ENCODE measurements at regions not wholly inside any gene's neighbourhood (a gene's known extent, or its start where the extent isn't known, plus 50 kb on each side); places are given as distances from the start of the nearest gene placed in this dataset.

- no peaks in the 10 kb centered on the region for H3K4me1 ChIP-seq (ENCODE audit: control insufficient read depth, insufficient read depth, low read length)
- no peaks in the 10 kb centered on the region for H3K27me3 ChIP-seq (ENCODE audit: control insufficient read depth, insufficient read depth, low read length)
- H3K36me3 ChIP-seq (ENCODE audit: control insufficient read depth, insufficient read depth, low read length): no peaks in the 10 kb centered on the region
- no peak overlapping the region for H3K9ac ChIP-seq (ENCODE audit: low read depth, low read length)
- H3K27ac ChIP-seq (ENCODE audit: low read depth, low read length): no peak overlapping the region
- H3K9me3 ChIP-seq (ENCODE audit: control insufficient read depth, insufficient read depth, low read length): peaks cover 3% of the 10 kb centered on the region; the same call in 1 of the 2 replicates
- H3K4me3 ChIP-seq (ENCODE audit: low read depth, low read length): no peak overlapping the region
Observed at GRCh38 chr1:213826891-213827290, 160.9 kb upstream of the PROX1 start.

- Histone ChIP-seq H3K9ac (ENCODE audit: low read depth, low read length) (no peak overlapping the region), H3K4me1 (ENCODE audit: control insufficient read depth, insufficient read depth, low read length) (no peaks in the 10 kb centered on the region), H3K36me3 (ENCODE audit: control insufficient read depth, insufficient read depth, low read length) (no peaks in the 10 kb centered on the region), H3K27me3 (ENCODE audit: control insufficient read depth, insufficient read depth, low read length) (no peaks in the 10 kb centered on the region), H3K4me3 (ENCODE audit: low read depth, low read length) (no peak overlapping the region), H3K27ac (ENCODE audit: low read depth, low read length) (no peak overlapping the region), H3K9me3 (ENCODE audit: control insufficient read depth, insufficient read depth, low read length) (peaks cover 5% of the 10 kb centered on the region; the same call in 1 of the 2 replicates)
Observed at GRCh38 chr1:213828867-213829266, 158.9 kb upstream of the PROX1 start.

- H3K4me3 ChIP-seq (ENCODE audit: low read depth, low read length): no peak overlapping the region
- H3K9me3 ChIP-seq (ENCODE audit: control insufficient read depth, insufficient read depth, low read length): peaks cover 5% of the 10 kb centered on the region; the same call in 1 of the 2 replicates
- no peaks in the 10 kb centered on the region for H3K36me3 ChIP-seq (ENCODE audit: control insufficient read depth, insufficient read depth, low read length)
- H3K27me3 ChIP-seq (ENCODE audit: control insufficient read depth, insufficient read depth, low read length): no peaks in the 10 kb centered on the region
- no peaks in the 10 kb centered on the region for H3K4me1 ChIP-seq (ENCODE audit: control insufficient read depth, insufficient read depth, low read length)
- H3K9ac ChIP-seq (ENCODE audit: low read depth, low read length): no peak overlapping the region
- H3K27ac ChIP-seq (ENCODE audit: low read depth, low read length): no peak overlapping the region
Observed at GRCh38 chr1:213829780-213830179, 158.0 kb upstream of the PROX1 start.

GRCh38 chr1:213830371-213830770 is 157.4 kb upstream of the PROX1 start:
- Histone ChIP-seq H3K27ac (ENCODE audit: low read depth, low read length) (no peak overlapping the region), H3K27me3 (ENCODE audit: control insufficient read depth, insufficient read depth, low read length) (no peaks in the 10 kb centered on the region), H3K9ac (ENCODE audit: low read depth, low read length) (no peak overlapping the region), H3K9me3 (ENCODE audit: control insufficient read depth, insufficient read depth, low read length) (peaks cover 5% of the 10 kb centered on the region; the same call in 1 of the 2 replicates), H3K4me1 (ENCODE audit: control insufficient read depth, insufficient read depth, low read length) (no peaks in the 10 kb centered on the region), H3K36me3 (ENCODE audit: control insufficient read depth, insufficient read depth, low read length) (no peaks in the 10 kb centered on the region), H3K4me3 (ENCODE audit: low read depth, low read length) (no peak overlapping the region)

- Histone ChIP-seq H3K36me3 (ENCODE audit: control insufficient read depth, insufficient read depth, low read length) (no peaks in the 10 kb centered on the region), H3K4me1 (ENCODE audit: control insufficient read depth, insufficient read depth, low read length) (no peaks in the 10 kb centered on the region), H3K27me3 (ENCODE audit: control insufficient read depth, insufficient read depth, low read length) (no peaks in the 10 kb centered on the region), H3K9ac (ENCODE audit: low read depth, low read length) (no peak overlapping the region), H3K9me3 (ENCODE audit: control insufficient read depth, insufficient read depth, low read length) (no peaks in the 10 kb centered on the region), H3K4me3 (ENCODE audit: low read depth, low read length) (no peak overlapping the region), H3K27ac (ENCODE audit: low read depth, low read length) (no peak overlapping the region)
Observed at GRCh38 chr1:213840575-213840974, 147.2 kb upstream of the PROX1 start.

- H3K27me3 ChIP-seq (ENCODE audit: control insufficient read depth, insufficient read depth, low read length): no peaks in the 10 kb centered on the region
- no peak overlapping the region for H3K9ac ChIP-seq (ENCODE audit: low read depth, low read length)
- no peaks in the 10 kb centered on the region for H3K9me3 ChIP-seq (ENCODE audit: control insufficient read depth, insufficient read depth, low read length)
- H3K4me1 ChIP-seq (ENCODE audit: control insufficient read depth, insufficient read depth, low read length): no peaks in the 10 kb centered on the region
- H3K4me3 ChIP-seq (ENCODE audit: low read depth, low read length): no peak overlapping the region
- H3K36me3 ChIP-seq (ENCODE audit: control insufficient read depth, insufficient read depth, low read length): no peaks in the 10 kb centered on the region
- no peak overlapping the region for H3K27ac ChIP-seq (ENCODE audit: low read depth, low read length)
Observed at GRCh38 chr1:213844632-213845031, 143.1 kb upstream of the PROX1 start.

- no peak overlapping the region for H3K9ac ChIP-seq (ENCODE audit: low read depth, low read length)
- H3K4me3 ChIP-seq (ENCODE audit: low read depth, low read length): no peak overlapping the region
- no peak overlapping the region for H3K27ac ChIP-seq (ENCODE audit: low read depth, low read length)
- H3K27me3 ChIP-seq (ENCODE audit: control insufficient read depth, insufficient read depth, low read length): no peaks in the 10 kb centered on the region
- H3K4me1 ChIP-seq (ENCODE audit: control insufficient read depth, insufficient read depth, low read length): no peaks in the 10 kb centered on the region
- H3K9me3 ChIP-seq (ENCODE audit: control insufficient read depth, insufficient read depth, low read length): no peaks in the 10 kb centered on the region
- no peaks in the 10 kb centered on the region for H3K36me3 ChIP-seq (ENCODE audit: control insufficient read depth, insufficient read depth, low read length)
Observed at GRCh38 chr1:213852107-213852506, 135.7 kb upstream of the PROX1 start.

- no peaks in the 10 kb centered on the region for H3K36me3 ChIP-seq (ENCODE audit: control insufficient read depth, insufficient read depth, low read length)
Observed at GRCh38 chr1:213858581-213858980, 129.2 kb upstream of the PROX1 start.

GRCh38 chr1:213861841-213862240 is 125.9 kb upstream of the PROX1 start:
- H3K9me3 ChIP-seq (ENCODE audit: control insufficient read depth, insufficient read depth, low read length): no peaks in the 10 kb centered on the region
- no peaks in the 10 kb centered on the region for H3K4me1 ChIP-seq (ENCODE audit: control insufficient read depth, insufficient read depth, low read length)
- no peak overlapping the region for H3K9ac ChIP-seq (ENCODE audit: low read depth, low read length)
- no peaks in the 10 kb centered on the region for H3K36me3 ChIP-seq (ENCODE audit: control insufficient read depth, insufficient read depth, low read length)
- no peak overlapping the region for H3K4me3 ChIP-seq (ENCODE audit: low read depth, low read length)
- no peak overlapping the region for H3K27ac ChIP-seq (ENCODE audit: low read depth, low read length)
- H3K27me3 ChIP-seq (ENCODE audit: control insufficient read depth, insufficient read depth, low read length): no peaks in the 10 kb centered on the region

More at GRCh38 chr1:213858581-213858980, 129.2 kb upstream of the PROX1 start:
- Histone ChIP-seq H3K4me3 (ENCODE audit: low read depth, low read length) (no peak overlapping the region), H3K27me3 (ENCODE audit: control insufficient read depth, insufficient read depth, low read length) (no peaks in the 10 kb centered on the region), H3K4me1 (ENCODE audit: control insufficient read depth, insufficient read depth, low read length) (no peaks in the 10 kb centered on the region), H3K9ac (ENCODE audit: low read depth, low read length) (no peak overlapping the region), H3K27ac (ENCODE audit: low read depth, low read length) (no peak overlapping the region), H3K9me3 (ENCODE audit: control insufficient read depth, insufficient read depth, low read length) (no peaks in the 10 kb centered on the region)

GRCh38 chr1:213864091-213864490 is 123.7 kb upstream of the PROX1 start:
- H3K27ac ChIP-seq (ENCODE audit: low read depth, low read length): no peak overlapping the region
- no peak overlapping the region for H3K9ac ChIP-seq (ENCODE audit: low read depth, low read length)
- H3K4me3 ChIP-seq (ENCODE audit: low read depth, low read length): no peak overlapping the region
- no peaks in the 10 kb centered on the region for H3K36me3 ChIP-seq (ENCODE audit: control insufficient read depth, insufficient read depth, low read length)
- H3K9me3 ChIP-seq (ENCODE audit: control insufficient read depth, insufficient read depth, low read length): no peaks in the 10 kb centered on the region
- no peaks in the 10 kb centered on the region for H3K4me1 ChIP-seq (ENCODE audit: control insufficient read depth, insufficient read depth, low read length)
- no peaks in the 10 kb centered on the region for H3K27me3 ChIP-seq (ENCODE audit: control insufficient read depth, insufficient read depth, low read length)

GRCh38 chr1:213868482-213868881 is 119.3 kb upstream of the PROX1 start:
- H3K36me3 ChIP-seq (ENCODE audit: control insufficient read depth, insufficient read depth, low read length): no peaks in the 10 kb centered on the region
- no peak overlapping the region for H3K9ac ChIP-seq (ENCODE audit: low read depth, low read length)
- H3K4me3 ChIP-seq (ENCODE audit: low read depth, low read length): no peak overlapping the region
- no peak overlapping the region for H3K27ac ChIP-seq (ENCODE audit: low read depth, low read length)
- H3K4me1 ChIP-seq (ENCODE audit: control insufficient read depth, insufficient read depth, low read length): no peaks in the 10 kb centered on the region
- no peaks in the 10 kb centered on the region for H3K9me3 ChIP-seq (ENCODE audit: control insufficient read depth, insufficient read depth, low read length)
- no peaks in the 10 kb centered on the region for H3K27me3 ChIP-seq (ENCODE audit: control insufficient read depth, insufficient read depth, low read length)

- Histone ChIP-seq H3K27ac (ENCODE audit: low read depth, low read length) (no peak overlapping the region), H3K9me3 (ENCODE audit: control insufficient read depth, insufficient read depth, low read length) (no peaks in the 10 kb centered on the region), H3K4me1 (ENCODE audit: control insufficient read depth, insufficient read depth, low read length) (no peaks in the 10 kb centered on the region), H3K36me3 (ENCODE audit: control insufficient read depth, insufficient read depth, low read length) (no peaks in the 10 kb centered on the region), H3K27me3 (ENCODE audit: control insufficient read depth, insufficient read depth, low read length) (no peaks in the 10 kb centered on the region), H3K9ac (ENCODE audit: low read depth, low read length) (no peak overlapping the region), H3K4me3 (ENCODE audit: low read depth, low read length) (no peak overlapping the region)
Observed at GRCh38 chr1:213871179-213871578, 116.6 kb upstream of the PROX1 start.
